ENCODE measurements at regions not wholly inside any gene's neighbourhood (a gene's known extent, or its start where the extent isn't known, plus 50 kb on each side); places are given as distances from the start of the nearest gene placed in this dataset.

GRCh38 chr15:81848701-81849100 is 197.1 kb downstream of the MEX3B start:
- no peak for TF ChIP-seq CTCF (IDR thresholded peaks at IDR 0.05)
- no peak for TF ChIP-seq ZFX (IDR thresholded peaks at IDR 0.05; ENCODE audit: borderline replicate concordance)
